Suprapubic skin (tissue), 4 donors: ENCODE measurements at regions not wholly inside any gene's neighbourhood (a gene's known extent, or its start where the extent isn't known, plus 50 kb on each side); places are given as distances from the start of the nearest gene placed in this dataset.

Experiments
- CTCF ChIP-seq, 2 donors: fragments of 200-600 bp in 1 of 2; fragments of 450-650 bp in 1 of 2; sonication (generic) in 1 of 2; IDR thresholded peaks; one replicate each; pipeline ENCODE4 v1.5.1; 2016 to 2019; ENCODE audit warnings: antibody characterized with exemption in 2 of 2, mild to moderate bottlenecking in 1 of 2, moderate library complexity in 1 of 2
- EP300 ChIP-seq: sonication (generic); formaldehyde crosslinking; IDR thresholded peaks from one replicate; pipeline ENCODE4 v1.6.1; 2017; ENCODE audit warnings: antibody characterized with exemption
- POLR2A ChIP-seq, 2 donors: fragments of 450-650 bp; IDR thresholded peaks; one replicate each; pipeline ENCODE4 v1.6.1; 2017; ENCODE audit warnings: antibody characterized with exemption in 2 of 2, mild to moderate bottlenecking in 2 of 2, moderate library complexity in 2 of 2
- POLR2AphosphoS5 ChIP-seq, 3 donors: sonication (generic); formaldehyde crosslinking; IDR thresholded peaks; one replicate each; pipeline ENCODE4 v1.6.1; 2017; ENCODE audit warnings: antibody characterized with exemption in 3 of 3

DNA sequence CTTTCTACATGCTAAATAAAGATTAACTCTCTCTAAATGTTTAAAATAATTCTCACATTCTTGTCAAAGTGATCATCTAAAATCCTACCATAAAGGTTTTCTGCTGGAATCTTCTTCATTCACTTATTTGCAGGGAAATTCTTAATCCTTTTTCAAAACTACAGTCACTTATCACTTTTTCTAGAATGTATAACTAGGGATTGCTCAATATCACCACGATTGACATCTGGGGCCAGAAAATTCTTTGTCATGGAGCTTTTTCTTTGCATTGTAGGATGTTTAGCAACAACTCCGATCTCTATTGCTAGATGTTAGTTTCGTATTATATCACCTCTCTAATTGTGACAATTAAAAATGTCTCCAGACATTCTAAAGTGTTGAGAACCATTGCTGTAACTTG, 344.9 kb upstream of the PIK3R1 start:
- TF ChIP-seq CTCF (IDR thresholded peaks at IDR 0.05): no peak
- no peak for TF ChIP-seq POLR2AphosphoS5 (IDR thresholded peaks at IDR 0.05)
- TF ChIP-seq POLR2A (IDR thresholded peaks at IDR 0.05): no peak
- no peak for TF ChIP-seq EP300
